GM23338 (cell line): ENCODE measurements at regions not wholly inside any gene's neighbourhood (a gene's known extent, or its start where the extent isn't known, plus 50 kb on each side); places are given as distances from the start of the nearest gene placed in this dataset.

ENCODE experiments used
- ATAC-seq: fragments of 200-7000 bp; cut with Tn5 transposase; 3 replicates; pipeline ENCODE4 v1.9.1; 2020
- DNase-seq: peaks from one replicate; pipeline ENCODE4 v3.0.0-alpha.2; 2015; ENCODE audit warnings: low spot score
- H2AFZ ChIP-seq: fragments of 200-600 bp; sonication (generic); 2 replicates; pipeline ENCODE4 v1.8.0; 2016; ENCODE audit warnings: antibody characterized with exemption, mild to moderate bottlenecking, moderate library complexity
- H3F3A ChIP-seq: fragments of 200-600 bp; sonication (generic); replicated peaks from 2 replicates; pipeline ENCODE4 v1.8.0; 2017; ENCODE audit warnings: antibody characterized with exemption, mixed run types, low read depth
- H3K27ac ChIP-seq: fragments of 200-600 bp; sonication (generic); 2 replicates; pipeline ENCODE4 v1.6.1; 2016; ENCODE audit warnings: low read depth
- H3K27me3 ChIP-seq: fragments of 200-600 bp; sonication (generic); 2 replicates; pipeline ENCODE4 v1.8.0; 2016; ENCODE audit warnings: mild to moderate bottlenecking, mixed run types, moderate library complexity; ENCODE audit not compliant: insufficient read depth
- H3K36me3 ChIP-seq: fragments of 200-600 bp; sonication (generic); 2 replicates; pipeline ENCODE4 v1.8.0; 2016; ENCODE audit warnings: mild to moderate bottlenecking; ENCODE audit not compliant: insufficient read depth
- H3K4me1 ChIP-seq: fragments of 200-600 bp; sonication (generic); 2 replicates; pipeline ENCODE4 v1.8.0; 2016; ENCODE audit warnings: mild to moderate bottlenecking, moderate library complexity; ENCODE audit not compliant: insufficient read depth
- H3K4me2 ChIP-seq: fragments of 200-600 bp; sonication (generic); 2 replicates; pipeline ENCODE4 v1.7.1; 2017; ENCODE audit warnings: mixed run types
- H3K4me3 ChIP-seq: fragments of 200-600 bp; sonication (generic); 2 replicates; pipeline ENCODE4 v1.6.1; 2016; ENCODE audit warnings: mixed run types
- H3K79me2 ChIP-seq: fragments of 200-600 bp; sonication (generic); replicated peaks from 2 replicates; pipeline ENCODE4 v1.8.0; 2017; ENCODE audit warnings: mild to moderate bottlenecking; ENCODE audit not compliant: insufficient read depth
- H3K9me2 ChIP-seq: fragments of 200-600 bp; sonication (generic); 2 replicates; pipeline ENCODE4 v1.8.0; 2017; ENCODE audit not compliant: insufficient read depth
- H4K20me1 ChIP-seq: fragments of 200-600 bp; sonication (generic); replicated peaks from 2 replicates; pipeline ENCODE4 v1.8.0; 2017; ENCODE audit warnings: mild to moderate bottlenecking; ENCODE audit not compliant: insufficient read depth
- H3K27ac Mint-ChIP-seq: 2 replicates; pipeline ENCODE4 v1.8.0; 2020; ENCODE audit warnings: inconsistent platforms, mild to moderate bottlenecking, moderate library complexity, mixed read lengths
- H3K27me3 Mint-ChIP-seq: 3 replicates; pipeline ENCODE4 v1.8.0; 2022; ENCODE audit warnings: low read depth, mild to moderate bottlenecking, moderate library complexity, mixed read lengths, inconsistent platforms; ENCODE audit not compliant: insufficient read depth, poor library complexity
- H3K36me3 Mint-ChIP-seq: 3 replicates; pipeline ENCODE4 v1.8.0; 2021; ENCODE audit warnings: low read depth, mild to moderate bottlenecking, inconsistent platforms, moderate library complexity, mixed read lengths
- H3K4me1 Mint-ChIP-seq: 3 replicates; pipeline ENCODE4 v1.8.0; 2020; ENCODE audit warnings: mild to moderate bottlenecking, inconsistent platforms, mixed read lengths
- H3K4me3 Mint-ChIP-seq: 3 replicates; pipeline ENCODE4 v1.8.0; 2021; ENCODE audit warnings: moderate library complexity, mild to moderate bottlenecking, inconsistent platforms, mixed read lengths
- H3K9me3 Mint-ChIP-seq: 3 replicates; pipeline ENCODE4 v1.8.0; 2020; ENCODE audit warnings: moderate library complexity, mild to moderate bottlenecking, inconsistent platforms, mixed read lengths
- CTCF ChIP-seq, 2 experiments: fragments of 200-600 bp in 1 of 2; sonication (generic) in 1 of 2; conservative IDR thresholded peaks; 2 replicates each; pipeline versions ENCODE4 v1.5.1 to v1.6.1; 2016 to 2017; ENCODE audit warnings: antibody characterized with exemption in 2 of 2, low read depth in 2 of 2, mild to moderate bottlenecking in 2 of 2, moderate library complexity in 1 of 2
- EZH2 ChIP-seq: fragments of 200-600 bp; sonication (generic); IDR thresholded peaks from one replicate; pipeline ENCODE4 v1.8.0; 2017; ENCODE audit warnings: antibody characterized with exemption, mild to moderate bottlenecking, low read depth; ENCODE audit not compliant: unreplicated experiment
- EZH2phosphoT487 ChIP-seq: fragments of 200-600 bp; sonication (generic); IDR thresholded peaks from one replicate; pipeline ENCODE4 v1.8.1; 2018; ENCODE audit warnings: antibody characterized with exemption; ENCODE audit not compliant: unreplicated experiment
- JUNB ChIP-seq: IDR thresholded peaks from one replicate; pipeline ENCODE4 v1.6.1; 2016; ENCODE audit warnings: antibody characterized with exemption; ENCODE audit not compliant: unreplicated experiment
- NANOG ChIP-seq: IDR thresholded peaks from 2 replicates; pipeline ENCODE4 v1.6.1; 2016; ENCODE audit warnings: antibody characterized with exemption, borderline replicate concordance
- POLR2AphosphoS5 ChIP-seq: IDR thresholded peaks from 2 replicates; pipeline ENCODE4 v1.6.1; 2016; ENCODE audit warnings: antibody characterized with exemption, low read depth
- REST ChIP-seq: IDR thresholded peaks from one replicate; pipeline ENCODE4 v1.6.1; 2018; ENCODE audit warnings: antibody characterized with exemption; ENCODE audit not compliant: unreplicated experiment
- ZNF114 ChIP-seq: fragments of 250-450 bp; sonication (Bioruptor Pico); IDR thresholded peaks from 2 replicates; pipeline ENCODE4 v1.5.0; 2020; ENCODE audit warnings: mild to moderate bottlenecking, moderate library complexity
- ZNF462 ChIP-seq: fragments of 250-450 bp; sonication (Bioruptor Pico); IDR thresholded peaks from 2 replicates; pipeline ENCODE4 v1.5.0; 2020; ENCODE audit warnings: mild to moderate bottlenecking, moderate library complexity

GRCh38 chr6:133165235-133165634 lies 75.9 kb upstream of the EYA4 start:
- Mint-ChIP-seq H3K27ac (no peak overlapping the region), H3K4me3 (no peak overlapping the region), H3K36me3 (0 out of 3 replicates have a peak, but pooled peaks cover 5% of the 10 kb centered on the region), H3K9me3 (no peaks in the 10 kb centered on the region; the same call in 2 of the 3 replicates), H3K27me3 (no peaks in the 10 kb centered on the region), H3K4me1 (peaks cover 15% of the 10 kb centered on the region)
- Histone ChIP-seq H3K4me2 (no peak overlapping the region), H3F3A (no peaks in the 10 kb centered on the region), H4K20me1 (no peaks in the 10 kb centered on the region), H3K9me2 (peaks cover 12% of the 10 kb centered on the region; the same call in 1 of the 2 replicates), H3K79me2 (no peaks in the 10 kb centered on the region), H2AFZ (no peak overlapping the region), H3K4me1 (peaks cover 3% of the 10 kb centered on the region; the same call in 1 of the 2 replicates), H3K36me3 (no peaks in the 10 kb centered on the region), H3K27me3 (no peaks in the 10 kb centered on the region), H3K4me3 (no peak overlapping the region), H3K27ac (no peak overlapping the region)
- DNase-seq = no peak
- no peak for ATAC-seq
- TF ChIP-seq JUNB = no peak
- no peak for TF ChIP-seq NANOG
- TF ChIP-seq EZH2 = no peak
- no peak for TF ChIP-seq CTCF (conservative IDR thresholded peaks at IDR 0.05; ENCODE audit: low read depth in 2 of 2)
- no peak for TF ChIP-seq ZNF114
- no peak for TF ChIP-seq EZH2phosphoT487
- TF ChIP-seq REST = no peak
- no peak for TF ChIP-seq ZNF462
- no peak for TF ChIP-seq POLR2AphosphoS5
